HL-60 (cell line): ENCODE measurements at regions not wholly inside any gene's neighbourhood (a gene's known extent, or its start where the extent isn't known, plus 50 kb on each side); places are given as distances from the start of the nearest gene placed in this dataset.

Experiments used
- GABPA ChIP-seq: IDR thresholded peaks from 2 replicates; pipeline ENCODE4 v1.6.1; 2012; ENCODE audit warnings: low read depth
- POLR2AphosphoS5 ChIP-seq: IDR thresholded peaks from 2 replicates; pipeline ENCODE4 v1.6.1; 2012; ENCODE audit warnings: low read depth
- SPI1 ChIP-seq: IDR thresholded peaks from 2 replicates; pipeline ENCODE4 v1.6.1; 2012; ENCODE audit warnings: low read depth, mild to moderate bottlenecking, borderline replicate concordance
- TF ChIP-seq, protein P1 (sequence below): IDR thresholded peaks from one replicate; pipeline ENCODE4 v1.5.1; 2011; ENCODE audit warnings: low read length, control low read depth, inconsistent platforms; ENCODE audit not compliant: insufficient read depth
- TF ChIP-seq, protein P2 (sequence below): IDR thresholded peaks from 2 replicates; pipeline ENCODE4 v1.6.1; 2012; ENCODE audit warnings: low read depth; ENCODE audit not compliant: insufficient replicate concordance

DNA sequence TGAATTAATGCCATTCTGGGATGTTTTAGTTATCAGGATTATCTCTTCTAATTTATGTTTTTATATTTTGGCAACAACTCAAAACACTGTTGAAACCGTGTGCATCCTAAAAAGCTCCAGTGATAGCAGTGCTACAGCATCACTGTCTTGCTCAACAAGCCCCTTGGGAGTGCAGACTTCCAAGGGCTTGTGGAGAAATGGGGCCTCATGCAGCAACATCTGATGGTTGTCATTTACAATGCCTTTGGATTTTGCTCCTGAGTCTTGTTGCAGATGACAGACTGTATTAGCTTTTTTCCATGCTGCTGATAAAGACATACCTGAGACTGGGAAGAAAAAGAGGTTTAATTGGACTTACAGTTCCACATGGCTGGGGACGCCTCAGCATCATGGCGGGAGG lies 515.4 kb downstream of the NEBL start:
- TF ChIP-seq, protein P1, sequence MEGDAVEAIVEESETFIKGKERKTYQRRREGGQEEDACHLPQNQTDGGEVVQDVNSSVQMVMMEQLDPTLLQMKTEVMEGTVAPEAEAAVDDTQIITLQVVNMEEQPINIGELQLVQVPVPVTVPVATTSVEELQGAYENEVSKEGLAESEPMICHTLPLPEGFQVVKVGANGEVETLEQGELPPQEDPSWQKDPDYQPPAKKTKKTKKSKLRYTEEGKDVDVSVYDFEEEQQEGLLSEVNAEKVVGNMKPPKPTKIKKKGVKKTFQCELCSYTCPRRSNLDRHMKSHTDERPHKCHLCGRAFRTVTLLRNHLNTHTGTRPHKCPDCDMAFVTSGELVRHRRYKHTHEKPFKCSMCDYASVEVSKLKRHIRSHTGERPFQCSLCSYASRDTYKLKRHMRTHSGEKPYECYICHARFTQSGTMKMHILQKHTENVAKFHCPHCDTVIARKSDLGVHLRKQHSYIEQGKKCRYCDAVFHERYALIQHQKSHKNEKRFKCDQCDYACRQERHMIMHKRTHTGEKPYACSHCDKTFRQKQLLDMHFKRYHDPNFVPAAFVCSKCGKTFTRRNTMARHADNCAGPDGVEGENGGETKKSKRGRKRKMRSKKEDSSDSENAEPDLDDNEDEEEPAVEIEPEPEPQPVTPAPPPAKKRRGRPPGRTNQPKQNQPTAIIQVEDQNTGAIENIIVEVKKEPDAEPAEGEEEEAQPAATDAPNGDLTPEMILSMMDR, result no peak
- TF ChIP-seq, protein P2, sequence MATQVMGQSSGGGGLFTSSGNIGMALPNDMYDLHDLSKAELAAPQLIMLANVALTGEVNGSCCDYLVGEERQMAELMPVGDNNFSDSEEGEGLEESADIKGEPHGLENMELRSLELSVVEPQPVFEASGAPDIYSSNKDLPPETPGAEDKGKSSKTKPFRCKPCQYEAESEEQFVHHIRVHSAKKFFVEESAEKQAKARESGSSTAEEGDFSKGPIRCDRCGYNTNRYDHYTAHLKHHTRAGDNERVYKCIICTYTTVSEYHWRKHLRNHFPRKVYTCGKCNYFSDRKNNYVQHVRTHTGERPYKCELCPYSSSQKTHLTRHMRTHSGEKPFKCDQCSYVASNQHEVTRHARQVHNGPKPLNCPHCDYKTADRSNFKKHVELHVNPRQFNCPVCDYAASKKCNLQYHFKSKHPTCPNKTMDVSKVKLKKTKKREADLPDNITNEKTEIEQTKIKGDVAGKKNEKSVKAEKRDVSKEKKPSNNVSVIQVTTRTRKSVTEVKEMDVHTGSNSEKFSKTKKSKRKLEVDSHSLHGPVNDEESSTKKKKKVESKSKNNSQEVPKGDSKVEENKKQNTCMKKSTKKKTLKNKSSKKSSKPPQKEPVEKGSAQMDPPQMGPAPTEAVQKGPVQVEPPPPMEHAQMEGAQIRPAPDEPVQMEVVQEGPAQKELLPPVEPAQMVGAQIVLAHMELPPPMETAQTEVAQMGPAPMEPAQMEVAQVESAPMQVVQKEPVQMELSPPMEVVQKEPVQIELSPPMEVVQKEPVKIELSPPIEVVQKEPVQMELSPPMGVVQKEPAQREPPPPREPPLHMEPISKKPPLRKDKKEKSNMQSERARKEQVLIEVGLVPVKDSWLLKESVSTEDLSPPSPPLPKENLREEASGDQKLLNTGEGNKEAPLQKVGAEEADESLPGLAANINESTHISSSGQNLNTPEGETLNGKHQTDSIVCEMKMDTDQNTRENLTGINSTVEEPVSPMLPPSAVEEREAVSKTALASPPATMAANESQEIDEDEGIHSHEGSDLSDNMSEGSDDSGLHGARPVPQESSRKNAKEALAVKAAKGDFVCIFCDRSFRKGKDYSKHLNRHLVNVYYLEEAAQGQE, result no peak
- TF ChIP-seq SPI1 (no peak), POLR2AphosphoS5 (no peak), GABPA (no peak)
